ENCODE measurements at regions not wholly inside any gene's neighbourhood (a gene's known extent, or its start where the extent isn't known, plus 50 kb on each side); places are given as distances from the start of the nearest gene placed in this dataset.

DNA sequence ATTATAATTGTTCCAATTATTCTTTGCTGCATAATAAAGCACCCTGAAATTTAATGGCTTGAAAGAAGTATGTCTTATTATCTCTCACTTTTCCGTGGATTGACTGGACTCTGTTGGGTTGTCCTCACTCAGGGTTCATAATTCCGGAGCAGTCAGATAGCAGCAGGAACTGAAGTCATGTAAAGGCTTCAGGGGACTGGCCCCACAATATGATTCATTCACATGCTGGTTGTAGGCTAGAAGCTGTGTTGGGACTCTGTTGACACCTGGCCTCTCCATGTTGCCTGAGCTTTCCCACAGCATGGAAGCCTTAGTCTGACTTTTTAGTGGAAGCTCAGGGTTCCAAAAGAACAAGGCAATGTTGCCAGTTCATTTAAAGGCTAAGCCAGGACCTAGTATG, 367.1 kb upstream of the ADGRL2 start:
- no peak for DNase-seq (ENCODE audit: low spot score)

DNA sequence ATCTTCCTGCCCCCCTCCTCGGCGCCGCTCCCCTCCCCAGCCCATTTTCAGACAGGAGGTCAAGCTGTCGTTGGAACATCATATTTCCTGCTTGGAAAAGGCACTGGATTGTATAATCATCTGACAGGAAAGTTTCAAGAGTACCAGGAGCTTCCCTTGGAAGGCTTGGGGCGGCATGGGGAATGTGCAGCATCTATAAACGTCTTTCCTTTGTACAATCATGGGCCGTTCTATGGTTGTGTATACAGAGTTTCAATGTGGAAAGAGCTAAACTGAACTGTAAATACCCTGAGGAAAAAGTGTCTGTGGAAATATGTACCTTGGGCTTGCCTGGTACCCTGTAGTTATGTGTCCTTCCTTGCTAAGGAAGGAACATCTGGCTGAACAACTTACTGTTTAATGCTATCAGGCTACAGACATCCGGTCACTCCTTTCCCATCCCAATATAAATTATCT, 368.1 kb upstream of the ADGRL2 start:
- no peak for DNase-seq (ENCODE audit: low spot score)

DNA sequence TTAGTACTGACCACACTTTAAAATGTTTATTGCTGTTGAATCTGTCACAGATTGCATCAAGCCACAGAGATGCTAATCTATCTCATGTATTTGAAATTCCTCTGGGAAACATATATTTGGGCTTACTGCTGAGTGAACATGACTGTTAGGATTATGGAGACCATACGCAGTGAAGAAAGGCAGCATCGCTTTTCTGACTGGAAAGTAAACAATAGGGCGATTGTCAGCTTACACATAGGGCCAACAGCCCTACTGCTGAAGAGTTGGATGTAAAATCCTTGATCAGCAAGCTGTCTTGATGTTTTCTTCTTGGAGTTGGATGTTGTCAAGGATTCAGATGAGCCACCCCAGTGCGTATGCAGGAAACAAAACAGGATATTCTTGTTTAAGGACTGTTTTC, 368.7 kb upstream of the ADGRL2 start:
- DNase-seq (ENCODE audit: low spot score) = no peak

- no peak for DNase-seq (ENCODE audit: low spot score)
Measured at GRCh38 chr1:81431624-81432000, 369.1 kb upstream of the ADGRL2 start.

DNA sequence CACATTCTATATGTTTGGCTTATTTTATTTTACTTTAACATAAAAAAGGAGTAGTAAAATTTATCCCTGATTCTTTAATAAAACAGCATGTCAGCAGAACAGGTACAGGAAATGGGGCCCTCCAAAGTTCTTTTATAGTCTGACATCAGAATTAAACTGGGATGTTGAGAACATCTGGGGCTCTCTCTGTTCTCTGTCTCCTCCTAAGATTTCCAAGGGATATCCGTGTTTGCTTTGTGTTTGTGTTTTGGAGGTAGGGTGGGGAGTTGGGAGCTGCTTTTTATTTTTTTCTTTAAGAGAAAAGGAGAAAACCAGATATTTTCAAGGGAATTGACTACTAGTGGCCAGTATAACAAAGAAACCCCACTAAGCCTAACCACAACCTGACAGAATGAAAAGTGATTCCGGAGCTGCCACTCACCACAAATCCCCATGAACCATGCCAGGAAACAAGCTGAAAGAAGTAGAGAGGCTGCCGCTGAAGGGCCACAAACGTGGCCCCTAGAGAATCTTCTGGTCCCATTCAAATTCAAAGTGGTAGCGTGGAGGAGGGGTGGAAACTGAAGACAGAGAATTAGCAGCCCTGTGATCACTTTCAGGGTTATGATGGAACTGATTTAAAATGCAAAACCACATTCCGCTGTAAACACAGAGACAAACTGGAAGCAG, 369.6 kb upstream of the ADGRL2 start:
- no peak for DNase-seq (ENCODE audit: low spot score)

GRCh38 chr1:81430236-81430938, 370.3 kb upstream of the ADGRL2 start:
- no peak for DNase-seq (ENCODE audit: low spot score)

DNA sequence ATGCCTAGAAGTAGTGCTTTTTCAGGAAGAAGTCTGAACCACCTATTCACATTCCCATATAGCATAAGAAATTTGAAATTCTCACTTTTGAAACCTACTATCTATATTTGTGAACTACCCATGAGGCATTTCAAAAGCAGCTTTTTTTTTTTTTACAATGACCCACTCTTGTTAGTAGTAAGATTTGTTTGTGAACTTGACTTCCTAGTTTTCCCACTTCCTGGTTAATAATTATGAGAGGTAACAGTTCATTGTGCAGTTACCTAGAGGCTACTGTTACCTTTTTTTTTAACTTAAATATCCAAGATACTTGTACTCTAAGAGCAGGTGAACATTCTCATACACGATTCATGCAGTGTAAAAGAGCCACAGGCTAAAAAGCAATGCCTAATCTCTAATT, 371.7 kb upstream of the ADGRL2 start:
- no peak for DNase-seq (ENCODE audit: low spot score)

DNA sequence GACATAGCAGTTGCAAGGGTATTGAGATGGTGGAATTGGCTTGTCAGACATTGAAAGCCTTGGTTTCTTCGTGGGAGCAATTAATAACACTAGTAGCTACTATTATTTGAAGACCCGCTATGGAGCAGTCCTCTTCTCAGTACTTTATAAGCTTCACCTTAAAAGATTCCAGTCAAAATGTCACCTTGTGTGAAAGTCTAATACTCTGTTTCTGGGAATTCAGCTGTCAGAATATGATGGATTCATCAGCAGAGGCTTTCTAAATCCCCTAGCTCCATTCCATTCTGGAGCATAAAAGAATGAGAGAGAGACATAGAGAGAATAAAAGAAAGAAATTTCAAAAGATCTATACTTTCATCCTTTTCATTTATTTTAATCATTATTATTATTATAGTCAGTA, 375.9 kb upstream of the ADGRL2 start:
- DNase-seq (ENCODE audit: low spot score) = no peak

- DNase-seq (ENCODE audit: low spot score) = no peak
Measured at GRCh38 chr1:81424061-81424460, 376.7 kb upstream of the ADGRL2 start.

GRCh38 chr1:81420760-81421159, 380.0 kb upstream of the ADGRL2 start:
- no peak for DNase-seq (ENCODE audit: low spot score)

DNA sequence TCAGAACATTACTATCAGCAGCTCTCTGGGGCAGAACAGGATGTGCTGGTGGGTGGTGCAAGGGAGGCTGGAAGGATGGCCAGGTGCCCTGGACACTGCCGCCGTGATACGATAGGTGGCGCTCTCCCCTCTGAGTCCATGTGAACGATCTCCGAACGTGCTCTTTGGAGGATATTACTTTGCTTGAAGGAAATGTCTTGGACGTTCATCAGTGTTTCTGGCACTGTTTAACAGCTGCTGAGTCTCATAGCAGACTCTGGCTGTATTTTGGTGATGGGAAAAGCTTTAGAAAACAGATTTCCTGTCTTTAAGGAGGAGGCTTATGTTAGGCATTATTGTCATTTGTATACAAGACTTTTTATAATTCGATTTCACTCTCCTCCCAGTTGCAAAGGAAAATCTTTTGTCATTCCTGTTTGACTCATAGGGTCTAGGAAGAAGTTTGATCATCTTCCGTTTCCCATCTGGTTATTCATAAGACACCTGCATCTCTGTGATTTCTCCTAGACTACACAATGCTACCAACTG, 386.2 kb upstream of the ADGRL2 start:
- DNase-seq (ENCODE audit: low spot score) = peak; percentile 64

GRCh38 chr1:81412954-81413353, 387.8 kb upstream of the ADGRL2 start:
- DNase-seq (ENCODE audit: low spot score) = no peak

- DNase-seq (ENCODE audit: low spot score) = no peak
Measured at GRCh38 chr1:81410941-81411340, 389.8 kb upstream of the ADGRL2 start.

- no peak for DNase-seq (ENCODE audit: low spot score)
Measured at GRCh38 chr1:81410351-81410750, 390.4 kb upstream of the ADGRL2 start.

DNA sequence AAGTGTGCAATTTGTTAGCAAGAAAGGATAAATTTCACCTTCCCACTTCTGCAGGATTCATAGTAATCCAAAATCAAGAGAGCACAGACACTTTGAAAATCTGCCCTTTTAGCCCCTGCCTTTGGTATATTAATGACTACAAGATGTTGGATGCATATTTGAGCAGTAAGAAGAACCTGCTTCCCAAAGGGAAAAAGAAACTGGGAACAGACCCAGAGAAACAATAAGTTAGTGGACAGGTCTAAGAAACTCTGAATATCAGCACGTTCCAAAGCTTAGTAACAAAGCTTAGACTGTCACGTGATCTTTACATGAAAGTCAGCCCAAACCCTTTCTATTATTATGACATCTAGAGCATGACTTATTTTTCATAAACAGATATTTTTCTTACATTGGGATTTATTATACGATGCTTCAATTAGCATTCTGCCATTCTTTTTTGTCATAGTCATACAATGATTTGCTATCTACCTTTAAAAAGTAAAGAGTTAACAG, 390.9 kb upstream of the ADGRL2 start:
- no peak for DNase-seq (ENCODE audit: low spot score)

- DNase-seq (ENCODE audit: low spot score) = no peak
Measured at GRCh38 chr1:81409262-81409661, 391.5 kb upstream of the ADGRL2 start.

DNA sequence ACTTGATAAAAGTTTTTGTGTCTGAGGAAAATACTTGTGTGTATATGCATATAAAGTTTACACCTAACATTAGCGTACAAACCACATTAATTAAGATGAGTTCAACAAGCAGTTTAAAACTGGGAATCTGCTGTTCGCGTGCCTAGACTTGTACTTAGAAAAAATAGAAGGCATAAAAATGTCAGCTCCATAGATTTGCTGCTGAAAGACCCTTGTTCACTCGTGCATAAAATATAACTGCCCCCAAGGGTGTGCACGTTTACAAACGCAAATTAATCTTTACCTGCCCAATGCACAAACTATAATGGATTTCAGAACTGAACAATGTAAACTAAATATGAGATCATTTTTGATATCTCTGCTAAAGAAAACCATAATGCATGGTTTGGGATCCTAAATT, 392.3 kb upstream of the ADGRL2 start:
- DNase-seq (ENCODE audit: low spot score) = no peak

- DNase-seq (ENCODE audit: low spot score) = no peak
Measured at GRCh38 chr1:81407000-81407821, 393.5 kb upstream of the ADGRL2 start.

- no peak for DNase-seq (ENCODE audit: low spot score)
Measured at GRCh38 chr1:81406292-81406999, 394.3 kb upstream of the ADGRL2 start.

- DNase-seq (ENCODE audit: low spot score) = no peak
Measured at GRCh38 chr1:81398041-81398440, 402.7 kb upstream of the ADGRL2 start.

GRCh38 chr1:81392526-81393226, 408.1 kb upstream of the ADGRL2 start:
- no peak for DNase-seq (ENCODE audit: low spot score)
